ENCODE measurements at regions not wholly inside any gene's neighbourhood (a gene's known extent, or its start where the extent isn't known, plus 50 kb on each side); places are given as distances from the start of the nearest gene placed in this dataset.

DNA sequence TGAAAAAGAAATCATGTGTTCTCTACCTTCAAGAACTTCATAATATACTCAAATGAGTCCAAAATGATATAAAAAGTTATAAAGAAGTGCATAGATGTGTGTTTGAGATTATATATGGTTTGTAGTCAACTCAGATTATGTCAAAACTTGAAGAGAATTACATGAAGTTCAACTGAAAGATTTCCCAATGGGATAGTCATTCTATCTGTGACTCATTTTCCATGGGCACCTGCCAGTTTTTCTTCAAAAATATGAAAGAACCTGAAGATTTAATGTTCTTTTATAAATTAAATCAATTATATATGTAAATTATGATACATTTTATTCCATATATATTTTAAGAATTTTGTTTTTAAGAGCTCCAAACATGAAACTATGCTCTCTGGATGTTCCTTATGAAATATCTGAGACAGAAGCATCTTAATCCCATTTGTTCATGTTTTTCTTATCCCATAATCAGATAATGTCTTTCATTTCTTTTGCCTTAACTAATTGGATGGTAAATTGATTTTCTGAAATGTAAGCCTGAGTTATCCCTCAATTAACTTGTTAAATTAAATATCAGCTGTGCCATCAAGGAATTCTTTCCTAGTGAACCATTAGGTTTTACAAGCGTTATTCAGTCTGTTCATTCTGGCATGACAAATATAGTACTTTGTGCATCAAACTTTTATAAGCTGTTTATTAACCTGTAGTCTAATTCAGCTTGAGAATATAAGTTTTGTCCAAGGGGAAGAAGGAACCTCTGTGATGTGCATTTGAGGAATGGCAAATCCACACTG lies 387.1 kb downstream of the IPMK start:
- Histone ChIP-seq H3K4me1 (ENCODE audit: control insufficient read depth, insufficient read depth, low read length) (no peaks in the 10 kb centered on the region), H3K9ac (ENCODE audit: low read length) (no peak overlapping the region), H3K27ac (ENCODE audit: low read depth, low read length) (no peak overlapping the region), H3K27me3 (ENCODE audit: control insufficient read depth, insufficient read depth, low read length) (no peaks in the 10 kb centered on the region), H3K4me3 (ENCODE audit: low read length) (no peak overlapping the region), H3K36me3 (ENCODE audit: control insufficient read depth, insufficient read depth, low read length) (no peaks in the 10 kb centered on the region)

DNA sequence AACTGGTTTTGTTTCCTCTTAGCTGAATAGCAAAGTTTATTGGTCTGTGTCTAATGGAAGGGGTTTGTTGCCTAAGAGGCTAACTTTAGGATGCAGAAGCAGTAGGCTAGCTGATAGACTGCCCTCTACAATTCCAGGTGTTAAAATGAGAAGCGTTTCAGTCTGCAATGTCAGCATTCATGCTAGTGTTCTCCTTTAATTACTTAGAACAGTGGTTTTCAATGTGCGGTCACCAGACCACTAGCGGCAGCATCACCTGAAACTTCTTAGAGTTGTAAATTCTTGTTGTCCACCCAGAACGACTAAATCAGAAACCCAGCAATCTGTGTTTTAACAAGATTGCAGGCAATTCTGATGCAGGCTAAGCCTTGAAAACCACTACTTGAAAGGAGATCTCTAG lies 392.9 kb downstream of the IPMK start:
- Histone ChIP-seq H3K9ac (ENCODE audit: low read length) (no peak overlapping the region), H3K27ac (ENCODE audit: low read depth, low read length) (no peak overlapping the region), H3K4me3 (ENCODE audit: low read length) (no peak overlapping the region), H3K36me3 (ENCODE audit: control insufficient read depth, insufficient read depth, low read length) (no peaks in the 10 kb centered on the region), H3K4me1 (ENCODE audit: control insufficient read depth, insufficient read depth, low read length) (no peaks in the 10 kb centered on the region), H3K27me3 (ENCODE audit: control insufficient read depth, insufficient read depth, low read length) (no peaks in the 10 kb centered on the region)

DNA sequence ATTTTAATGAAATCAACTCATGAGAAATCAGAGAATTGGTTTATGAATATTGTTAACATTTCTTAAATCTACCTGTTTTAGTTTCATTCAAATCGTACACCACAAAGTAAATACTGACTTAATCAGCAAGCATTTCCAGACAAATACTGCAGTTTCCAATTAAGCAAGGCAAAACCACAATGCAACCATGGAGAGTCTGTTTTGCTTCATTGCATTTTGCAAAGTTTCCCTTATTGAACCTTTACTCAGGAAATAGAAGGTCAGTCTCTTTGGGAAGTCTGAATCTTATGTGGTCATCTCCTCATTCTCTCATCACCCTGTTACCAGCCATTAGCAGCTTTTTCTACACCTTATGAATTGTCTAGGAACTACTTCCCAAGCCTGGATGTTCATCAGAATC lies 400.5 kb downstream of the IPMK start:
- Histone ChIP-seq H3K4me1 (ENCODE audit: control insufficient read depth, insufficient read depth, low read length) (no peaks in the 10 kb centered on the region), H3K9ac (ENCODE audit: low read length) (no peak overlapping the region), H3K36me3 (ENCODE audit: control insufficient read depth, insufficient read depth, low read length) (no peaks in the 10 kb centered on the region), H3K27ac (ENCODE audit: low read depth, low read length) (no peak overlapping the region), H3K4me3 (ENCODE audit: low read length) (no peak overlapping the region), H3K27me3 (ENCODE audit: control insufficient read depth, insufficient read depth, low read length) (no peaks in the 10 kb centered on the region)

DNA sequence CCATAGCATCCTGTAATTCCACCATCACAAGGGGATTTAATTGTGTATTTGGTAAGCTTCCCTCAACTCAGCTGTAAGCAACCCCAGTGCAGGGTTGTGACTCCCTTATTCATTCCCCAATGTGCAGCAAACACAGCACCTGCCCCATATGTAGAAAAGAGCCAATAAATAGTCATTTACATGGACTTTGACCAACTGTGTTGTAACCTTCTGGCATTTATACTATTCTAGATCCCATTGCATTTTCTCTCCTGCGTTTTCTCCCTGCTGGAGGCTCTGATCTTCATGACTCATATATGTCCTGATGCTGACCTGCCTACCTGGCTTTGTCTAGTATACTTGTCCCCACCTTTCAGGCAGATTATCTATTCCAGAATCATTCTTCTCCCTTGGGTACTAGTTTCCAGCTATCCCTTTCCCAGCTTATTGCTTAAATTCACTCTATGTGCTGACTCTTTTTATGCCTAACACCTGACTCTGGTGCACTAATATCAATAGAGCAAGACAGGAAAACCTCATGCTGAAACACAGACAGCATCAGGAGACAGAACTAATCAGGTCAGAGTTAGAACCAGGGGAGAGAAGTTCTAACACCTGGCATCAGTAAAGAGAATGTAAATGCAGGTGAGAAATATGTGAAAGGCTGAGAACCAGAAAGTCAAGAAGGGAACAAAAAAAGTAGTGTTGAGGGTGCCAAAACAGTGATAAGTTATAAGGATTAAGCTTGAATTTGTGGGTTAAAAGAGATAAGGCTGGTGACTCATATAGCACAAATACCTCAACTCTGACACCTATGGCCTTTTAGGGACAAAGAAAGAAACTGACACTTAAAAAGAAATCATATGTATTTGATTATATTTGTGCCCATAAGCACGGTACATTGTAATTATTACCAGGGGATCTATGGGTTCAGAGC lies 402.7 kb downstream of the IPMK start:
- H3K4me3 ChIP-seq (ENCODE audit: low read length): no peak overlapping the region
- no peak overlapping the region for H3K27ac ChIP-seq (ENCODE audit: low read depth, low read length)
- H3K4me1 ChIP-seq (ENCODE audit: control insufficient read depth, insufficient read depth, low read length): no peaks in the 10 kb centered on the region
- H3K36me3 ChIP-seq (ENCODE audit: control insufficient read depth, insufficient read depth, low read length): no peaks in the 10 kb centered on the region
- no peaks in the 10 kb centered on the region for H3K27me3 ChIP-seq (ENCODE audit: control insufficient read depth, insufficient read depth, low read length)
- no peak overlapping the region for H3K9ac ChIP-seq (ENCODE audit: low read length)

DNA sequence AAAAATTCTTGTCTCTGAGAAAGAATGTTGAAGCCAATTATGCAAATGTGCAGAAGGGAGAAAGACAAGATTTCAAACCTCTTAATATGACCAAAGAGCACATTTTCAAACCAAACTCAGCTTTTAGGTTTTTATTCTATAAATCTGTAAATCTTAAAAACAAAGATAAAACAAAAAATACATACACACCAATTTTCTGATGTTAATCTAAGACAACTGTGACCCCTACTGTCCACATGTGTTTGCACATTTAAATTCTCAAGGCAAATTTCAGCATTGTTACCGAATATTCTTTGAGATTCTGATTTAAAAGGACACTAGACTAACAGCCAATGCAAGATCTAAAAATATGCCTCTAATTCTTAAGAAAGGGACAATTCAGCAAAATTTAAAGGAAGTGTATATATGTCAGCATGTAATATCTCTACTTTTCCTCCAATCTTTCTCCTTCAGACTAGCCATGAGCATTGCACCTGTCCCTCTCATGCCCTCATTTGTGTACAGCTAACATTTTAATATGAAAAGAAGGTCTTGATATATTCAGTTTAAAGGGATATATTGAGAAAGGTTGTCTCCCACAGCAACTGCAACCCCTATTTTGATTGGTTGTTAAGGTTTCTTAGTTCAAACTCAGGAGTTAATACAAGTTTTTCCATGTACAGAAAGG lies 417.9 kb downstream of the IPMK start:
- no peaks in the 10 kb centered on the region for H3K27me3 ChIP-seq (ENCODE audit: control insufficient read depth, insufficient read depth, low read length)
- H3K9ac ChIP-seq (ENCODE audit: low read length): no peak overlapping the region
- H3K4me1 ChIP-seq (ENCODE audit: control insufficient read depth, insufficient read depth, low read length): no peaks in the 10 kb centered on the region
- H3K36me3 ChIP-seq (ENCODE audit: control insufficient read depth, insufficient read depth, low read length): no peaks in the 10 kb centered on the region
- no peak overlapping the region for H3K4me3 ChIP-seq (ENCODE audit: low read length)
- H3K27ac ChIP-seq (ENCODE audit: low read depth, low read length): no peak overlapping the region

DNA sequence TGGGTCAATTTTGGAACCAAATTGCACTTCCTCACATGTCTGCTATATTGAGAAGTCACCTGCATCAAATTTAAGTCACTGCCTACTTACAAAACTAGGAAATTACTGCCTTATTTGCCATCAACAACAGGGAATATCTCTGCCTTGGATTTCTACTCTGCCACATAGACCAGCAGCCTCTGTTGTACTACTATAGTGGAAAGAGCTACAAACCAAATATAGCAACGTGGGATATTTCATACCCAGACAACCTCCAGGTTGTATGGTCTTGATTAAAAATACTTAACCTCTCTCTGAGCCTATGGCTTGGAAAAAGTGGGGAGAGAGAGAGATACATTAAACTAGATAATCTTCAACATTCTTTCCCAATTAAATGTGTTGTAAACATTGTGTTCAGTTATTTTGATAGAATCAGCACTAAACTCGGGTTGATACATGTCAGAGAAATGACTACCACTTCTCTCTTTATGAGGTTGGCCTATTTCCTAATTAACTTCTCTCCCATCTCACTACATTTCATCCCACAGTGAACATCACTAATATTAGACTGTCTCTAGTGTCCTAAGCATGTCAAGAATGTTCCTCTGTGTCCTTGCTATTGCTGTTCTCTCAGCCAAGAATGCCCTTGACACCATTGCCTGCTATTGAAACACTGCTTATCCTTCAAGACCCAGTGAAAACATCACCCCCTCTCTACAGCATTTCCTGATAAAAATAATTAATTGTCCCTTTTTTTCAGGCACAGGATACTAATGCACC lies 421.2 kb downstream of the IPMK start:
- H3K9ac ChIP-seq (ENCODE audit: low read length): no peak overlapping the region
- H3K27ac ChIP-seq (ENCODE audit: low read depth, low read length): no peak overlapping the region
- H3K4me1 ChIP-seq (ENCODE audit: control insufficient read depth, insufficient read depth, low read length): no peaks in the 10 kb centered on the region
- H3K36me3 ChIP-seq (ENCODE audit: control insufficient read depth, insufficient read depth, low read length): no peaks in the 10 kb centered on the region
- H3K27me3 ChIP-seq (ENCODE audit: control insufficient read depth, insufficient read depth, low read length): no peaks in the 10 kb centered on the region
- no peak overlapping the region for H3K4me3 ChIP-seq (ENCODE audit: low read length)

DNA sequence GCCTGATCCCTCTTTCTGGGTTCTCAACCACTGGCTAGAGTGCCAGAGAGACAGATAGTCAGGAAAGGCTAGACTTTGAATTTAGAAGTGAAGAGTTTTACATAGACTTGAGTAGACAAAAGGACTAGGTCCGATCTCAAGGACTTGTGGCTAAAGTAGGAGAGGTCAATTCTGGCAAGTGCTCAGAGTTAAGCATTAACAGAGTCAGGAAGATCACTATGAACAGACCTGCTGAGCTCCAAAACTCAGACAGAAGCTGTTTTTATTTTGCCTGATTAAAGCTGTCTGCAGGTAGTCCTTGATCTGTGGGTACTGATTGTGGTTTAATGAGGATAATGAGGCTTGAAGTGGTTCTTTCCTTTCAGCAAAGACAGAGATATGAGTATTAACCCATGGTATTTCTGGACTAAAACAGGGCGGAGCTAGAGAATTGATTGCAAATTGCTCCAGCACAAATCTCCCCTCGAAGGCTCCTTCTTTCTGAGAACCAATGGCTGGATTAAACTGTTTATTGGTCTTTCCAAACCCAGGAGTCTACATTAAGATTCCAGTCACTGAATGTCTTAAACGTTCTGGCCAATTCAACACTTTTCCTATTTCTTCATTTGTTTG lies 423.2 kb downstream of the IPMK start:
- H3K36me3 ChIP-seq (ENCODE audit: control insufficient read depth, insufficient read depth, low read length): no peaks in the 10 kb centered on the region
- H3K27me3 ChIP-seq (ENCODE audit: control insufficient read depth, insufficient read depth, low read length): no peaks in the 10 kb centered on the region
- no peaks in the 10 kb centered on the region for H3K4me1 ChIP-seq (ENCODE audit: control insufficient read depth, insufficient read depth, low read length)
- no peak overlapping the region for H3K9ac ChIP-seq (ENCODE audit: low read length)
- H3K27ac ChIP-seq (ENCODE audit: low read depth, low read length): no peak overlapping the region
- H3K4me3 ChIP-seq (ENCODE audit: low read length): no peak overlapping the region

DNA sequence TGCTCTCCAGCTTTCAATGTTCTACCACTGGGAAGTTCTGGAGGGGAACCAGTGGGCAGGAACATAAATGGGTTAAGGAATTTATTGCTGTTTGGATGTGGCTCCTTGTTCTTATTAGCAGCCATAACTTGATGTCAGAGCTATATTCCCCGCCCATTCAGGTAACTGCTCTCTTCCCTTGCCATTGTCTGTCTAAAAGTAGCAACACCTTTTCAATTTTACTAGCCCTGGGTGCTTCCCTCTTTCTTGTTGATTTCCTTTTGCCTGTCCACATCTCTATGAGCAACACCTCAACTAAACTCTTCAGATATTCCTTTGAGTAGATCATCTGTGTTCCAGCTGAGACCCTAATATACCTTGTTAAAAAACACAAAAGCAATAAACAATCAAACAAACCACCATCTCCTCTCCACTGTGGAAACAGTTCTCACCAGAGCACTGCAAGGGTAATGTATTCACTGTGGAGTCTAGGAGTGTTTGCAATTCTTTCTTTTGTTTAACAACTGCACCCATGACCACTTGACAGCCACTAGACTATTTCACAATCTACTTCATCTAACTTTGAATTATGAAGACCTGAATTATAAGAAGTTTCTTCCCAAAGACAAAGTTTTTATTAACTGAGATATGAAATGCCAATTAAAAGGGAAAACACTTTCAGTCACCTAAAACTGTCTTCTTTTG lies 436.7 kb downstream of the IPMK start:
- H3K36me3 ChIP-seq (ENCODE audit: control insufficient read depth, insufficient read depth, low read length): no peaks in the 10 kb centered on the region
- no peak overlapping the region for H3K4me3 ChIP-seq (ENCODE audit: low read length)
- H3K9ac ChIP-seq (ENCODE audit: low read length): no peak overlapping the region
- H3K27me3 ChIP-seq (ENCODE audit: control insufficient read depth, insufficient read depth, low read length): no peaks in the 10 kb centered on the region
- H3K4me1 ChIP-seq (ENCODE audit: control insufficient read depth, insufficient read depth, low read length): no peaks in the 10 kb centered on the region
- H3K27ac ChIP-seq (ENCODE audit: low read depth, low read length): no peak overlapping the region

DNA sequence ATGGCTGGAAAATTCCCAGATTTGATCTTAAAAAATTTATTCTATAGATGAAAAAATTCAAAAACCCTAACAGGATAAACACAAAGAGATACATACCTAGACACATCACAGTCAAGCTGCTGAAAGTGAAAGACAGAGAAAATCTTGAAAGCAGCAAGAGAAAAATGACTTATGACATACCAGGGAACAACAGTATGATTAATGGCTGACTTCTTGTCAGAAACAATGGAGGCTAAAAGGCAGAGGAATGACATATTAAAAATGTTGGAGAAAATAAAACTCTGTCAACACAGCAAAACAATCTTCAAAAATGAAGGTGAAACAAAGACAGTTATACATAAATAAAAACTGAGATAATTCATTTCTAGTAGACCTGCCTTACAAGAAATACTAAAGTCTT lies 442.7 kb downstream of the IPMK start:
- H3K4me1 ChIP-seq (ENCODE audit: control insufficient read depth, insufficient read depth, low read length): no peaks in the 10 kb centered on the region
- no peak overlapping the region for H3K9ac ChIP-seq (ENCODE audit: low read length)
- no peak overlapping the region for H3K27ac ChIP-seq (ENCODE audit: low read depth, low read length)
- no peaks in the 10 kb centered on the region for H3K36me3 ChIP-seq (ENCODE audit: control insufficient read depth, insufficient read depth, low read length)
- no peaks in the 10 kb centered on the region for H3K27me3 ChIP-seq (ENCODE audit: control insufficient read depth, insufficient read depth, low read length)
- no peak overlapping the region for H3K4me3 ChIP-seq (ENCODE audit: low read length)

DNA sequence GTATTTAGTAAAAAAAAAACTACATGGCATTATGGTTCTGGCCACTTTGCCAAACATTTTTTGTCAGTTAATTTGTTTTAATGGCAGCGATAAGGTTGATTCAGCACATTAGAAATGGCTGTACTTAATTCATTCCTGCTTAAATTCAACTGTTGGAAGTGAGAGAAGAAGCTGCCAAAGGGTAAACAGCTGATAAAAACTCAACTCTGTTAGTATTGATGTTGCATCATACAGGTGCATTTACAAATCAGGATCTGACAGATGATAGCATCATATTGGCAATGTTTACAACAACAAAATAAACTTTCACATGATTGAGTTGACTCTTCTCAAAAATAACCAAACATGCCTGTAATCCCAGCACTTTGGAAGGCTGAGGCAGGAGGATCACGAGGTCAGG lies 444.3 kb downstream of the IPMK start:
- no peaks in the 10 kb centered on the region for H3K4me1 ChIP-seq (ENCODE audit: control insufficient read depth, insufficient read depth, low read length)
- H3K9ac ChIP-seq (ENCODE audit: low read length): no peak overlapping the region
- no peaks in the 10 kb centered on the region for H3K27me3 ChIP-seq (ENCODE audit: control insufficient read depth, insufficient read depth, low read length)
- no peaks in the 10 kb centered on the region for H3K36me3 ChIP-seq (ENCODE audit: control insufficient read depth, insufficient read depth, low read length)
- no peak overlapping the region for H3K27ac ChIP-seq (ENCODE audit: low read depth, low read length)
- H3K4me3 ChIP-seq (ENCODE audit: low read length): no peak overlapping the region

DNA sequence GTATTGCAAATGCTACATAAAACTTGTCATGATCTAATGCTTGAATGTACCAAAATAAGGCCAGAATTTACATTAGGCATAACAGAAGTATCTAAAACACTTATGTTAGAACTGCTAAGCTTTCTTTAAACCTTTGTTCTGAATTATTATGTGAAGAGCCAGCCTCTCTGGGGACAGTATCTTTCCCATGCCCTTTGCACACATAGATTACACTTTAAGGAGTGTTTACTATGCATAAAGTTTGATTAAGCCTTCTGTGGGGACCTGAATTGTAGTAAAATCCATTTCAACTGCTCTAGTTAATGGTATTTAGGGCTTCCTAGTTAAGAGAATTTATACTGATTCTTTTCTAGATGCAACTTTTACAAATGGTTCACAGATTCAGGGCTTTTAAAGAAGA lies 444.7 kb downstream of the IPMK start:
- Histone ChIP-seq H3K4me1 (ENCODE audit: control insufficient read depth, insufficient read depth, low read length) (no peaks in the 10 kb centered on the region), H3K4me3 (ENCODE audit: low read length) (no peak overlapping the region), H3K36me3 (ENCODE audit: control insufficient read depth, insufficient read depth, low read length) (no peaks in the 10 kb centered on the region), H3K27me3 (ENCODE audit: control insufficient read depth, insufficient read depth, low read length) (no peaks in the 10 kb centered on the region), H3K27ac (ENCODE audit: low read depth, low read length) (no peak overlapping the region), H3K9ac (ENCODE audit: low read length) (no peak overlapping the region)

Measured in rectal smooth muscle tissue (tissue), 1 donor.